ENCODE measurements at regions not wholly inside any gene's neighbourhood (a gene's known extent, or its start where the extent isn't known, plus 50 kb on each side); places are given as distances from the start of the nearest gene placed in this dataset.

DNA sequence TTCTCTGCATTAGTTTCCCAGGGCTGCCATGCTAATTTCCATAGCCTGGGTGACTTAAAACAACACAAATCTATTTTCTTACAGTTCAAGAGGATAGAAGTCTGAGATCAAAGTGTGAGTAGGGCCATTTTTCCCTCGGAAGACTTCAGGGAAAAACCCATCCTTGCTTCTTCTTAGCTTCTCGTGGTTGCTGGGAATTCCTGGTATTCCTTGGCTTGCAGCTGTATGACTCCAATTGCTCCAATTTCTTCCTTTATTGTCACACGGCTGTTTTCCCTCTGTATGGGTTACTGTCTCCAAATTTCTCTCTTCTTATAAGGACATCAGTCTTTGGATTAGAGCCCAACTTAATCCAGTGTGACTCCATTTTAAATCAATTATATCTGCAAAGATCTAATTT is 128.4 kb upstream of the JAG1 start:
- TF ChIP-seq, protein P1, sequence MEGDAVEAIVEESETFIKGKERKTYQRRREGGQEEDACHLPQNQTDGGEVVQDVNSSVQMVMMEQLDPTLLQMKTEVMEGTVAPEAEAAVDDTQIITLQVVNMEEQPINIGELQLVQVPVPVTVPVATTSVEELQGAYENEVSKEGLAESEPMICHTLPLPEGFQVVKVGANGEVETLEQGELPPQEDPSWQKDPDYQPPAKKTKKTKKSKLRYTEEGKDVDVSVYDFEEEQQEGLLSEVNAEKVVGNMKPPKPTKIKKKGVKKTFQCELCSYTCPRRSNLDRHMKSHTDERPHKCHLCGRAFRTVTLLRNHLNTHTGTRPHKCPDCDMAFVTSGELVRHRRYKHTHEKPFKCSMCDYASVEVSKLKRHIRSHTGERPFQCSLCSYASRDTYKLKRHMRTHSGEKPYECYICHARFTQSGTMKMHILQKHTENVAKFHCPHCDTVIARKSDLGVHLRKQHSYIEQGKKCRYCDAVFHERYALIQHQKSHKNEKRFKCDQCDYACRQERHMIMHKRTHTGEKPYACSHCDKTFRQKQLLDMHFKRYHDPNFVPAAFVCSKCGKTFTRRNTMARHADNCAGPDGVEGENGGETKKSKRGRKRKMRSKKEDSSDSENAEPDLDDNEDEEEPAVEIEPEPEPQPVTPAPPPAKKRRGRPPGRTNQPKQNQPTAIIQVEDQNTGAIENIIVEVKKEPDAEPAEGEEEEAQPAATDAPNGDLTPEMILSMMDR (IDR thresholded peaks at IDR 0.05; ENCODE audit: poor library complexity, severe bottlenecking): no peak
- TF ChIP-seq EZH2 (IDR thresholded peaks at IDR 0.05; ENCODE audit: borderline replicate concordance, insufficient read depth, low read length, poor library complexity, severe bottlenecking) (no peak), TAF1 (IDR thresholded peaks at IDR 0.05; ENCODE audit: low read depth) (no peak), POLR2AphosphoS5 (IDR thresholded peaks at IDR 0.05) (no peak)

Measured in neural cell (in vitro differentiated cells).